OCI-LY7 (cell line): ENCODE measurements at regions not wholly inside any gene's neighbourhood (a gene's known extent, or its start where the extent isn't known, plus 50 kb on each side); places are given as distances from the start of the nearest gene placed in this dataset.

Experiments
- BruUV-seq: library from RNA; stranded (reverse); fragments of 400-500 nt; replicated peaks from 2 replicates; lab custom pipeline; 2021; lab: Mats Ljungman, UMichigan
- CTCF ChIA-PET: fragments of 300-600 bp; sonication (Branson Sonifier 250); formaldehyde crosslinking; loops from one replicate; lab custom pipeline; 2022; ENCODE audit warnings: antibody characterized with exemption; ENCODE audit not compliant: unreplicated experiment; lab: Charles Lee
- POLR2A ChIA-PET: fragments of 300-600 bp; sonication (Branson Sonifier 250); formaldehyde crosslinking; loops from one replicate; lab custom pipeline; 2022; ENCODE audit warnings: antibody characterized with exemption; lab: Charles Lee
- DNase-seq: peaks from one replicate; pipeline ENCODE4 v3.0.0-alpha.2; 2015; ENCODE audit warnings: low spot score
- H2AFZ ChIP-seq: fragments of 200-600 bp; sonication (generic), shearing (Covaris generic); 2 replicates; pipeline ENCODE4 v1.6.1; 2014; ENCODE audit warnings: mild to moderate bottlenecking, antibody characterized with exemption, low read length, moderate library complexity
- H3K27ac ChIP-seq: fragments of 200-600 bp; sonication (generic); 2 replicates; pipeline ENCODE4 v1.5.1; 2014; ENCODE audit warnings: mixed run types, low read depth, mild to moderate bottlenecking, moderate library complexity, low read length, inconsistent platforms; ENCODE audit not compliant: poor library complexity, severe bottlenecking
- H3K36me3 ChIP-seq: fragments of 200-600 bp; sonication (generic); 2 replicates; pipeline ENCODE4 v1.6.1; 2014; ENCODE audit warnings: mild to moderate bottlenecking, antibody characterized with exemption, low read length, moderate library complexity, mixed read lengths; ENCODE audit not compliant: insufficient read depth
- H3K4me1 ChIP-seq: fragments of 200-600 bp; sonication (generic); 2 replicates; pipeline ENCODE4 v1.5.1; 2014; ENCODE audit warnings: mild to moderate bottlenecking, low read length; ENCODE audit not compliant: insufficient read depth, poor library complexity, severe bottlenecking
- H3K4me2 ChIP-seq: fragments of 200-600 bp; sonication (generic); 2 replicates; pipeline ENCODE4 v1.6.1; 2014; ENCODE audit warnings: mild to moderate bottlenecking, low read length
- H3K4me3 ChIP-seq: fragments of 200-600 bp; sonication (generic); 2 replicates; pipeline ENCODE4 v1.5.1; 2014; ENCODE audit warnings: mild to moderate bottlenecking, low read depth, low read length; ENCODE audit not compliant: poor library complexity, severe bottlenecking
- H3K79me2 ChIP-seq: fragments of 200-600 bp; sonication (generic); 2 replicates; pipeline ENCODE4 v1.6.1; 2016; ENCODE audit warnings: low read depth, mild to moderate bottlenecking, low read length, moderate library complexity, mixed read lengths; ENCODE audit not compliant: insufficient read depth
- H3K9me2 ChIP-seq: fragments of 200-600 bp; sonication (generic); 2 replicates; pipeline ENCODE4 v1.6.1; 2016; ENCODE audit warnings: mild to moderate bottlenecking, low read length, mixed read lengths; ENCODE audit not compliant: insufficient read depth
- H3K9me3 ChIP-seq: fragments of 200-600 bp; sonication (generic); 2 replicates; pipeline ENCODE4 v1.6.1; 2014; ENCODE audit warnings: mild to moderate bottlenecking, mixed run types, low read length, mixed read lengths
- H4K20me1 ChIP-seq: fragments of 200-600 bp; sonication (generic); 2 replicates; pipeline ENCODE4 v1.6.1; 2014; ENCODE audit warnings: mild to moderate bottlenecking, antibody characterized with exemption, low read length, moderate library complexity, mixed read lengths; ENCODE audit not compliant: insufficient read depth
- EZH2phosphoT487 ChIP-seq: fragments of 200-600 bp; sonication (generic); IDR thresholded peaks from 2 replicates; pipeline ENCODE4 v1.6.1; 2018; ENCODE audit warnings: low read depth, borderline replicate concordance, mild to moderate bottlenecking, mixed run types, antibody characterized with exemption, low read length, moderate library complexity, mixed read lengths
- intact Hi-C: fragments of 100-400 bp; cut with micrococcal nuclease; formaldehyde crosslinking; loops from one replicate; pipeline ENCODE4 v1.10.0; 2022; ENCODE audit not compliant: unreplicated experiment
- TF ChIP-seq, protein P1 (sequence below): fragments of 200-600 bp; sonication (generic); conservative IDR thresholded peaks from 2 replicates; pipeline ENCODE4 v1.5.1; 2014; ENCODE audit warnings: mild to moderate bottlenecking, antibody characterized with exemption, low read length, moderate library complexity, mixed read lengths

DNA sequence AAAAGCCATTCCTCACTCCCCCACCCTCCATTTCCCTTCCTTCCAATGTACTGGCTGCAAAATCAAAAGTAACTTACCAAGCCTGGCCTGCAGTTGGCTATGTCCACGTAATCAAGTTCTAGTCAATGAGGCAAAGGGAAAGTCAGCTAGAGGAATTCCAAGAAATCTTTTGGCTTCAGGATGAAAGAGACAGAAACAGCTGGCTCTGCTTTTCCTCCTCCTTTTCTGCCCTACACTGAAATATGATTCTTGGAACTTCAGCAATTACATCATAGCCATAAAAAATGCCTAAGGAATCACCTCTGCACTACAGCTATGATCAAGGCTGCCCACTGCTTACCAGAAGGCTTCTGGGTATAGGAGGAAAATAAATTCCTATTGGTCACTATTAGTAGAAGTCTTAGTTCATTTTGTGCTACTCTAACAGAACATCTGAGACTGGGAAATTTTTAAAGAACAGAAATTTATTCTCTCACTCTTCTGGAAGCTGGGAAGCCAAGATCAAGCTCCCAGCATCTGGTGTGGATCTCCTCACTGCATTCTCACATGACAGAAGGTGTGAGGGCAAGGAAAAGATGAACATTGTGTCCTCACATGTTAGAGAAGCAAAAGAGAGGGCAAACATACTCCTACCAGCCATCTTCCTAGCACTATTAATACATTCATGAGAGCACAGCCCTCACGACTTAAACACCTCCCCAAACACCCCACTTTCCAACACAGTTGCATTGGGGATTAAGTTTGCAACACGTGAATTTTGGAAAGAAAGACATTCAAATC is 219.9 kb downstream of the TMX3 start:
- H3K79me2 ChIP-seq = no peaks in the 10 kb centered on the region
- H3K27ac ChIP-seq = no peak overlapping the region
- H3K36me3 ChIP-seq = no peaks in the 10 kb centered on the region
- ChIA-PET CTCF (no interaction called here), POLR2A (no interaction called here)
- no peak for TF ChIP-seq EZH2phosphoT487
- TF ChIP-seq, protein P1, sequence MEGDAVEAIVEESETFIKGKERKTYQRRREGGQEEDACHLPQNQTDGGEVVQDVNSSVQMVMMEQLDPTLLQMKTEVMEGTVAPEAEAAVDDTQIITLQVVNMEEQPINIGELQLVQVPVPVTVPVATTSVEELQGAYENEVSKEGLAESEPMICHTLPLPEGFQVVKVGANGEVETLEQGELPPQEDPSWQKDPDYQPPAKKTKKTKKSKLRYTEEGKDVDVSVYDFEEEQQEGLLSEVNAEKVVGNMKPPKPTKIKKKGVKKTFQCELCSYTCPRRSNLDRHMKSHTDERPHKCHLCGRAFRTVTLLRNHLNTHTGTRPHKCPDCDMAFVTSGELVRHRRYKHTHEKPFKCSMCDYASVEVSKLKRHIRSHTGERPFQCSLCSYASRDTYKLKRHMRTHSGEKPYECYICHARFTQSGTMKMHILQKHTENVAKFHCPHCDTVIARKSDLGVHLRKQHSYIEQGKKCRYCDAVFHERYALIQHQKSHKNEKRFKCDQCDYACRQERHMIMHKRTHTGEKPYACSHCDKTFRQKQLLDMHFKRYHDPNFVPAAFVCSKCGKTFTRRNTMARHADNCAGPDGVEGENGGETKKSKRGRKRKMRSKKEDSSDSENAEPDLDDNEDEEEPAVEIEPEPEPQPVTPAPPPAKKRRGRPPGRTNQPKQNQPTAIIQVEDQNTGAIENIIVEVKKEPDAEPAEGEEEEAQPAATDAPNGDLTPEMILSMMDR = no peak
- DNase-seq = no peak
- H3K9me2 ChIP-seq = no peaks in the 10 kb centered on the region
- H3K9me3 ChIP-seq = no peaks in the 10 kb centered on the region
- H3K4me2 ChIP-seq = no peak overlapping the region
- no peaks in the 10 kb centered on the region for H4K20me1 ChIP-seq
- intact Hi-C loops = no loop called here
- BruUV-seq = no TSS peak
- no peak overlapping the region for H3K4me3 ChIP-seq
- no peaks in the 10 kb centered on the region for H3K4me1 ChIP-seq
- H2AFZ ChIP-seq = no peak overlapping the region

DNA sequence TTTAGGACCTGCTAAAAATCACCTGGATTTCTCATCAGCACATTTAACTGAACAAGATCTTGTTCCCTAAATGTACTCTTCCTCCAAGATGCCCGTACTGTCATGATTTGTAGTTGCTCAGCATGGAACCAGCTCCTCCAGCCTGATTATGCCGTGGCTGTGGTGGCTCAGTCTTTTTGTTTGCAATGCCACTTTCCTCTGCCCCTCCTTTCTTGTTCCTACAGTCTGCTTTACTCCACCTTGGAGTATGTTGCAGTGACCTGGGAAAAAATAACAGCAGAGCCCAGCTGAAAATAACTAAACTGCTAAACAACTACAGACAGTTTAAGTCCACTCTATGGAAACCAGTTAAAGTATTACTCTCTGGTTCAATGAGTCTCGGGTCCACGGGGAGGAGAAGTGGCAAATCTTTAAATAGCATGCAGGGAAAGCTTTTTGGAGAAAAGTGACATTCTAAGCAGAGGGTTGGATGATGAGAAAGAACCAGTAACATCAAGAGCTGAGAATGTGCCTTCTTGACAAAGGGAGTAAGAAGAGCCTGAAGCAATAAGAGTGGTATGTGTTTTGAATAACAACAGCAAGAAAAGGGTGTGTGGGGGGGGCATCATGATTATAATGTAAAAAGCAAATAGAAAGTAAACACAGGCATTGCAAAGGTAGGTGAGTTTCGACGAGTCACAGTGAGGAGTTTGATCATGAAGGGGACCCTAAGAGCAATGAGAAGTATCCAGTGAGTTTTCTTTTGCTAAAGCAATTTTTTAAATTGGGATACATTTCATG is 225.7 kb downstream of the TMX3 start:
- BruUV-seq = no TSS peak
- CTCF ChIA-PET = no interaction called here
- Histone ChIP-seq H2AFZ (no peak overlapping the region), H3K79me2 (no peaks in the 10 kb centered on the region), H3K36me3 (no peaks in the 10 kb centered on the region), H3K4me3 (no peak overlapping the region), H3K4me1 (no peaks in the 10 kb centered on the region), H3K9me3 (no peaks in the 10 kb centered on the region), H3K9me2 (no peaks in the 10 kb centered on the region), H3K4me2 (no peak overlapping the region), H3K27ac (no peak overlapping the region), H4K20me1 (no peaks in the 10 kb centered on the region)
- POLR2A ChIA-PET = no interaction called here
- intact Hi-C loops = no loop called here
- no peak for TF ChIP-seq EZH2phosphoT487
- TF ChIP-seq, protein P1 = no peak
- no peak for DNase-seq

DNA sequence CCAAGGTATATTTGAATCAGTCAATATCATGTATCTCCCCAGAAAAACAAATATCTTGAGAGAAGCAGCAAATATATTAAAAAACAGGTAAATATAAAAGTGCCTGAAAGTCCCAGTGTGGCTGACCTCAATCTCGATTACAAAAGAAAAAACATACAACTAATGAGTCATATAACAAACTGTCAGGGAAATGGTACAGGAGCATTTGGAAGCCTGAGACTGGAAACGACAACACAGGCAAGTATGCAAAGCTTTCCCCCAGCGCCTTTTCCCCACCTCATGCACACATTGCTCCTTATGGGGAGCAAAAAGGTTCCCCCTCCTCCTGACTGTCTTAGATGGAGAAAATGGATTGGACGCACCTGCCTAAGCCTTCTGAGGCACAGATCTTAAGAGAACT is 230.7 kb downstream of the TMX3 start:
- H3K4me3 ChIP-seq = no peak overlapping the region
- H3K27ac ChIP-seq = no peak overlapping the region
- no TSS peak for BruUV-seq
- ChIA-PET POLR2A (no interaction called here), CTCF (no interaction called here)
- no peak overlapping the region for H2AFZ ChIP-seq
- H3K9me3 ChIP-seq = no peaks in the 10 kb centered on the region
- intact Hi-C loops = no loop called here
- no peaks in the 10 kb centered on the region for H3K4me1 ChIP-seq
- DNase-seq = no peak
- H3K4me2 ChIP-seq = no peak overlapping the region
- TF ChIP-seq, protein P1 = no peak
- no peak for TF ChIP-seq EZH2phosphoT487
- no peaks in the 10 kb centered on the region for H3K36me3 ChIP-seq
- no peaks in the 10 kb centered on the region for H4K20me1 ChIP-seq
- no peaks in the 10 kb centered on the region for H3K9me2 ChIP-seq
- H3K79me2 ChIP-seq = no peaks in the 10 kb centered on the region
